HG02870 (cell line): ENCODE measurements at regions not wholly inside any gene's neighbourhood (a gene's known extent, or its start where the extent isn't known, plus 50 kb on each side); places are given as distances from the start of the nearest gene placed in this dataset.

Experiments
- ATAC-seq: cut with Tn5 transposase; IDR thresholded peaks from one replicate; pipeline ENCODE4 v1.9.1; 2021; ENCODE audit warnings: mild to moderate bottlenecking, moderate library complexity; ENCODE audit not compliant: unreplicated experiment

- no peak for ATAC-seq
Observed at GRCh38 chr7:18401757-18402156, 93.8 kb upstream of the HDAC9 start.

- no peak for ATAC-seq
Observed at GRCh38 chr7:18402488-18403183, 92.9 kb upstream of the HDAC9 start.

- ATAC-seq, result no peak
Observed at GRCh38 chr7:18405726-18406125, 89.8 kb upstream of the HDAC9 start.

- no peak for ATAC-seq
Observed at GRCh38 chr7:18407385-18407784, 88.2 kb upstream of the HDAC9 start.

GRCh38 chr7:18408461-18408860 lies 87.1 kb upstream of the HDAC9 start:
- no peak for ATAC-seq

- no peak for ATAC-seq
Observed at GRCh38 chr7:18408868-18409267, 86.7 kb upstream of the HDAC9 start.

GRCh38 chr7:18413447-18413846 lies 82.1 kb upstream of the HDAC9 start:
- no peak for ATAC-seq

GRCh38 chr7:18414885-18415284 lies 80.7 kb upstream of the HDAC9 start:
- no peak for ATAC-seq

GRCh38 chr7:18416988-18417387 lies 78.6 kb upstream of the HDAC9 start:
- ATAC-seq, result no peak

- ATAC-seq, result no peak
Observed at GRCh38 chr7:18419456-18419855, 76.1 kb upstream of the HDAC9 start.

- ATAC-seq, result no peak
Observed at GRCh38 chr7:18420108-18420507, 75.4 kb upstream of the HDAC9 start.

- ATAC-seq, result no peak
Observed at GRCh38 chr7:18420748-18421147, 74.8 kb upstream of the HDAC9 start.

- ATAC-seq, result no peak
Observed at GRCh38 chr7:18421297-18422002, 74.1 kb upstream of the HDAC9 start.

GRCh38 chr7:18425227-18425626 lies 70.3 kb upstream of the HDAC9 start:
- no peak for ATAC-seq

- no peak for ATAC-seq
Observed at GRCh38 chr7:18425838-18426445, 69.6 kb upstream of the HDAC9 start.

- ATAC-seq, result no peak
Observed at GRCh38 chr7:18426564-18427226, 68.9 kb upstream of the HDAC9 start.

GRCh38 chr7:18429547-18429946 lies 66.0 kb upstream of the HDAC9 start:
- ATAC-seq, result no peak

- ATAC-seq, result no peak
Observed at GRCh38 chr7:18430810-18431209, 64.7 kb upstream of the HDAC9 start.

GRCh38 chr7:18434171-18434570 lies 61.4 kb upstream of the HDAC9 start:
- no peak for ATAC-seq

GRCh38 chr7:18437101-18437500 lies 58.4 kb upstream of the HDAC9 start:
- no peak for ATAC-seq

- ATAC-seq, result no peak
Observed at GRCh38 chr7:18440934-18441333, 54.6 kb upstream of the HDAC9 start.

- ATAC-seq, result no peak
Observed at GRCh38 chr7:18444826-18445225, 50.7 kb upstream of the HDAC9 start.
